UCSD-AML1 (cell line): ENCODE measurements at regions not wholly inside any gene's neighbourhood (a gene's known extent, or its start where the extent isn't known, plus 50 kb on each side); places are given as distances from the start of the nearest gene placed in this dataset.
"Not testable (repeated sequence)": the region's sequence is repeated elsewhere in the genome, so short reads cannot be mapped to it uniquely, and the experiment has no call there.

Source experiments
- DNase-seq: peaks from one replicate; lab custom pipeline; 2025; ENCODE audit not compliant: unreplicated experiment; lab: John Stamatoyannopoulos, UW

GRCh38 chr11:71154261-71154805 lies 98.0 kb downstream of the SHANK2 start:
- DNase-seq: no peak

- no peak for DNase-seq
Observed at GRCh38 chr11:71153005-71153390, 99.4 kb downstream of the SHANK2 start.

GRCh38 chr11:71152312-71153004 lies 99.9 kb downstream of the SHANK2 start:
- not testable (repeated sequence) for DNase-seq

DNA sequence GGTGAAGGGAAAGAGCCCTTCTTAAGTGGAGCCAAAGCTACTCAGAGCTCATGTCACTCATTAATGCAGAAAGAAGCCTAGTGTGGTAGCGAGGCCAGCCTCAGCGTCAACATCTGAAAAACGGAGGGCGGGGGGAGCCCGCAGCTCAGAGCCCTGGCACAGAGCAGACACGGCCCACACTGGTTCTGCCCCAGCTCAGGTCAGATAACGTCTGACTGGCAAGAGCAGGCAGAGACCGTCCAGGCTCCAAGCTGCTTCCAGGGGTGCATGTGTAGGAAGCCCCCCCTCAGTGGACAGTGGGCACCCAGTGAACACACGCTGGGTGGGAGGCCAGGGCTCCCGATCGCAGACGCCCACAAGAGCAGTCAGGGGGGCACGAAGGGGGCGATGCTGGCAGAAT lies 100.8 kb downstream of the SHANK2 start:
- no peak for DNase-seq

DNA sequence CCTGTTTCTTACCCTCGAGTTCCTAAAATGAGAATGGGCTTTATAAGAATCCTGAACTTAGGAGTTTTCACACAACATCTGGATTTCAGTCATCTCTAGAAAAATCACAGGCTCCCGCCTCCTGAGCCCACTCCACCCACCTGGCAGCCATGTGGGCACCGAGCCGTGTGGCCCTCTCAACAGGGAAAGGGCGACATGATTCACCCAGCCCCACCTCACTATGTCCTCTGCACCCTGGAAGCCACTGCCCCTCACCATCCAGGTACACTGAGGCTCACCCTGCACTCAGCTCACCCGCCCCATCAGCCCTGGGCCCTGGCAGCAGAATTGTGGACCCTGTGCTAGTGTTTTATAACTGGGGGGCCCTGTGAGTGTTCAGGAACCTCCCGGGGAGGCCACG lies 101.5 kb downstream of the SHANK2 start:
- DNase-seq: no peak

GRCh38 chr11:71148716-71149115 lies 103.7 kb downstream of the SHANK2 start:
- DNase-seq: no peak

- DNase-seq: no peak
Observed at GRCh38 chr11:71147331-71147730, 105.0 kb downstream of the SHANK2 start.

GRCh38 chr11:71146846-71147245 lies 105.5 kb downstream of the SHANK2 start:
- no peak for DNase-seq

DNA sequence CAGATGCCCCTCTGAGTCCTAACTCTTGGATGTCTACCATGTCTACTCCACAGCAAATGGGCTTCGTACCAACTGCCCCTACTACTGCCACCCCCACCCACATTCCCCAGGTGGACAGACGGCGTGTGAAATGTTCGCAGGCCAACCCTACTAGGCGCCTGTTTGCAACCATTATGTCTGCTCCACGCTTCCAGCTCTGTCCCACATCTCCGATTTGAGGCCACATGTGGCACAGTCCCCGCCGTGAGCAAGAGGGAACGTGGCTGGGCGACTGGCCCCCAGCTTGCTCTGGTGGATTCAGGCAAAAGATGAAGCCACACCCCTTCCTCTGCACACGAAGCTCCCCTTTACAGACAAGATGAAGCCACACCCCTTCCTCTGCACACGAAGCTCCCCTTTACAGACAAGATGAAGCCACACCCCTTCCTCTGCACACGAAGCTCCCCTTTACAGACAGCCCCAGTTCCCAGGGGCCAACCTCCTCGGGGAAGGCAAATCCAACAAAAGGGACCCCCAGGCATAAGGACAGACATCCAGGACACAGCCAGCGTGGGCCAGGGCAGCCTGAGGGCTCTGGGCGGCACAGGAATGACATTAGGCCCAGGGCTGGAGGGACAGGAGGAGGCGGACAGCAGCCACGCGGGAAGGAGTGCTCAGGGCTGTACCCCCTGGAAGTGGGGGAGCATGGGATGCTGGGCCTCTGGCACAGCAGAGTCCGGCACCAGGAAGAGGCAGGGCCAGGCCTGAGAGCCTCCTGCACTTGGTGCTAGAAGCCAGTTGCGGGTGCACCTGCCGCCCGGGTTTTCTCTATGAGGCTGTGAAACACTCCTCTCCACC lies 106.2 kb downstream of the SHANK2 start:
- DNase-seq: no peak

- DNase-seq: no peak
Observed at GRCh38 chr11:71145368-71145767, 107.0 kb downstream of the SHANK2 start.

DNA sequence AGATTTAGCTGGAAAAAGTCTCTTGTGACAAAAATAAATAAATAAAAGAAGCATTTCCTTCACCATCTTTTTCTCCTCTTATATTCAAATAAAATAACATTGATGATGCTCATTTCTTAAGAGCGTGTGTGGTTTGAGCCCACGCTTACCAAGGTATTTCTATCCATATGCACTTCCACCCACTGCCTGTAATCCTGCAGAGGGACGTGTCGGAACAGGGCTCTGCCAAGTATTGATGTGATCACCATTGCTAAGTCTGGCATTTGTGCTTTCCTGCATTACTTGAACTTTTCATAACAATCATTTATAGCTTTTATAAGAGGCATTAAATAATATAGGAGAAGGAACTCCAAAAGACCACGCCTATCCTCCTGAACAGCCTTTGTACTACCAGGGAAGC lies 107.6 kb downstream of the SHANK2 start:
- no peak for DNase-seq

- no peak for DNase-seq
Observed at GRCh38 chr11:71144010-71144409, 108.4 kb downstream of the SHANK2 start.

DNA sequence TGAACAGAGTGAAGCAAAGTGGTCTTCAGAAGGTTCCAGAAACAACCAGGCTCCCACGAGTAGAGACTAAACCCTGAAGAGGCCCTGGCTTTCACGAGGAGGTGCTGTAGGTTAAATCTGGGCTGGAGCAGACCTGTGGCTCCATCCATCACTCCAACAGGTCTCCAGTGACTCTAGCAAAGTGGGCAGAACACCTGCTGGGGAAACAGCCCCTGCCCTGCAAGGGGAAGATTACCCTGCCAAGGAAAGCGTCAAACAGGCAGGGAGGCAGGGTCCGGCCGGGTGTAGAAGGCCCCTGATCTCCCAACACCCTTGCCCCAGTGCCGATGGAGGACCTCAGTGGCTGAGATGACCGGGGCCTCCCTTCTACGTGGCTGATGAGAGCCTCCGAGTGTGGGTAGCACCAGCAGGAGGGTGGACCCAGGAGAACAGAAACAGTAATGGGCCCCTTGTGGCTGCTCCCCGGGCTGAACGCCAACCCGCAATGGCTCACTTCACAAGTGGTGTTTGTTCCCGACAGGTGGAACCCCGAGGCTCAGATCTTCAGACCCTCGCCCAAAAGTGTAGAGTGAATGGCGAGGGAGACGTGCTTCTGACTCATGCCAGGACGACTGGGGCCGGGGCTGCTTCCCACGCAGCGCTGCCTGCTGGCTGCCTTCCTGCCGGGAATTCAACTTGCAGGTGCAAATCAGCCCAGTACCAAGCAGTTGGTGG lies 112.0 kb downstream of the SHANK2 start:
- DNase-seq: no peak

DNA sequence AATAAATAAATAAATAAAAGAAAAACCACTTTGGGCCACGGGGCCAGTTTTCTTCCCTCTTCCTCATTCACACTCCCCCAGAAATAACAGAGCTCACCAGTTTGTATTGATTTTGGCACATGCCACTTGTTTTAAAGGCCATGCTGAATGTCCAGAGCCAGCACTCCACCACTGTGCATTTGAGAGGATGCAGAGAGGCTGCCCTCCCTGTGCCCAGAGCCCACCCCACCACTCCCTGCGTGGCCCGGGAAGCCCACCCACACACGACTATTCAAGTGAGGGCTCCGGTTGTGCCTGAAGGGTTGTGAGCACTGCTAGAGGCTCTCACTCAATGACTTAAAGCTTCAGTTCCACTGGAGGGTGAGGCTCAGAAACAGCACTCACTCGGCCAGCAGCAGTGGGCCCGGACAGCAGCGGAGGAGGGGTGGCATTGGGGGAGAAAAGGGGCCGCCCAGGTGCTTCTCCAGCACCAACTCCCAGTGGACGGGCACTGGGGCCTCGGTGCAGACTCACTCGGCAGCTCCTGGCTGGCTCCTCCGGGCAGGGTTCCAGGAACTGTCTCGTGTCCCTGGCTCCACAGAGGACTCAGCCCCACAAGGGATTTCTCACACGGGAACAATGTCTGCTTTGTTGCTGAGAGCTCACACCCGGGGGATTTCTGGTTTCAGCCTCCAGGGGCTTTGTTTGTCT lies 112.7 kb downstream of the SHANK2 start:
- DNase-seq: no peak

DNA sequence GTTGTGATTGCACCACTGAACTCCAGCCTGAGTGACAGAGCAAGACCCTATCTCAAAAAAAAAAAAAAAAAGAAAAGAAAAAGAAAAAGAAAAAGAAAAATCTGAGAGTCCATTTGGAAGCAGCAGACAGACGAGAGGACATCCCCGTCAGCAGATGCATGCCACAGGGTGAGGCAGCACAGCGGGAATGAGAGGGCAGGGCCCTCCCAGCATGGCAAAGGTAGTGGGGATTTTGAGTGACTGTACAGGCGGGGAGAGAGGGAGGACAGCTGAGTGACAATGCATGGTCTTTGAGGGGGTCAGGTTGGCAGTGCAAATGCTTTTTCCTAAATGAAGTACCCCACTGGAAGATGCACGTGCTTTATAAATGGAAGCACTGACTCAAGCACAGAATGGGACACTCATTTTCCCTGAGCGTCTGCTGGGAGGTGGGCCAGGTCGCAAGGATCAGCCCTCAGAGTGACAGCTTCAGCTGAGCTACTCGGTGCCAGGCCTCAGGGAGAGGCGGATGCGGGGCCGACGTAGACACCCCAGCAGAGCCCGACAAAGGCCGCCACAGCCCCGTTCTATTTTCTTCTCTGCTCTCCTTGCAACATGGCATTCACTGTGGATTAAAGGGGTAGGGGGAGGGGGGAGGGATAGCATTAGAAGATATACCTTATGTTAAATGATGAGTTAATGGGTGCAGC lies 113.5 kb downstream of the SHANK2 start:
- DNase-seq: no peak

DNA sequence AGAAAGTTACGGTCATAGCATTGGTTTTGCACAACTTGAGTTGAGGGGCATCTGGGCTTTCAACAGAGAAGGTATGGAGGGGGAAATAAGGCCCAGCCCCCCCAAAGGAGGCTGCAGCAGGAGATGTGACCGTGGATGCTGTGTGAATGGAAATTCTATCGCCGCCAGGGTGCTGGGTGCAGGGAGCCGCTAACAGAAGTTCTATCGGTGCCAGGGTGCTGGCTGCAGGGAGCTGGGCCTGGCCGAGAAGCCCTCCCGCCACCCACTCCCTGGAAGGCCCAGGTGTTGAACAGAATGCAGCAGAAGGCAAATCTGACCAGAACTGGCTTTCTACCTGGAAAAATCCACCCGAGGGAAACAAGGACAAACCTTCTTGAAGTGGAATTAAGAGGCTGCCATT lies 115.0 kb downstream of the SHANK2 start:
- no peak for DNase-seq

GRCh38 chr11:71136095-71136845 lies 116.1 kb downstream of the SHANK2 start:
- no peak for DNase-seq

GRCh38 chr11:71135112-71135511 lies 117.3 kb downstream of the SHANK2 start:
- no peak for DNase-seq

GRCh38 chr11:71133946-71134345 lies 118.4 kb downstream of the SHANK2 start:
- DNase-seq: no peak

- DNase-seq: no peak
Observed at GRCh38 chr11:71131861-71132260, 120.5 kb downstream of the SHANK2 start.
